SK-N-SH treated with all-trans-retinoic acid at 6 μM for 48 hours (cell line): ENCODE measurements at regions not wholly inside any gene's neighbourhood (a gene's known extent, or its start where the extent isn't known, plus 50 kb on each side); places are given as distances from the start of the nearest gene placed in this dataset.

ENCODE experiments used
- ATAC-seq: fragments of 200-7000 bp; cut with Tn5 transposase; 3 replicates; pipeline ENCODE4 v1.9.1; 2020; ENCODE audit warnings: mild to moderate bottlenecking, moderate library complexity
- ARNTL ChIP-seq: fragments of 450-650 bp; formaldehyde crosslinking; IDR thresholded peaks from 2 replicates; pipeline ENCODE4 v1.5.0; 2020; ENCODE audit warnings: low read depth, mild to moderate bottlenecking, moderate library complexity, borderline replicate concordance
- CSDC2 ChIP-seq: fragments of 250-450 bp; sonication (Bioruptor Pico); IDR thresholded peaks from 2 replicates; pipeline ENCODE4 v1.5.0; 2020; ENCODE audit warnings: mild to moderate bottlenecking, moderate library complexity
- ESRRG ChIP-seq: fragments of 250-450 bp; sonication (Bioruptor Pico); IDR thresholded peaks from 2 replicates; pipeline ENCODE4 v1.6.1; 2021; ENCODE audit warnings: mild to moderate bottlenecking
- GLIS3 ChIP-seq: fragments of 250-450 bp; sonication (Bioruptor Pico); IDR thresholded peaks from 2 replicates; pipeline ENCODE4 v1.5.0; 2020; ENCODE audit warnings: mild to moderate bottlenecking, moderate library complexity
- ISL1 ChIP-seq: fragments of 250-450 bp; sonication (Bioruptor Pico); IDR thresholded peaks from 2 replicates; pipeline ENCODE4 v2.1.2; 2022; ENCODE audit warnings: mild to moderate bottlenecking, moderate library complexity
- OSR1 ChIP-seq: fragments of 250-450 bp; sonication (Bioruptor Pico); IDR thresholded peaks from 2 replicates; pipeline ENCODE4 v1.8.0; 2022; ENCODE audit warnings: moderate library complexity, mild to moderate bottlenecking, inconsistent platforms
- PPARA ChIP-seq: fragments of 250-450 bp; sonication (Bioruptor Pico); IDR thresholded peaks from 2 replicates; pipeline ENCODE4 v1.5.0; 2020; ENCODE audit warnings: mild to moderate bottlenecking, borderline replicate concordance
- RARB ChIP-seq: fragments of 250-450 bp; sonication (Bioruptor Pico); IDR thresholded peaks from 2 replicates; pipeline ENCODE4 v1.8.0; 2021; ENCODE audit warnings: mild to moderate bottlenecking, moderate library complexity
- TCF4 ChIP-seq: fragments of 250-450 bp; sonication (Bioruptor Pico); IDR thresholded peaks from 2 replicates; pipeline ENCODE4 v1.8.0; 2021; ENCODE audit warnings: mild to moderate bottlenecking, moderate library complexity, borderline replicate concordance
- TOX ChIP-seq: fragments of 250-450 bp; sonication (Bioruptor Pico); IDR thresholded peaks from 2 replicates; pipeline ENCODE4 v1.8.0; 2021; ENCODE audit warnings: mild to moderate bottlenecking, moderate library complexity, borderline replicate concordance
- ZC3H10 ChIP-seq: fragments of 250-450 bp; sonication (Bioruptor Pico); IDR thresholded peaks from 2 replicates; pipeline ENCODE4 v1.5.1; 2021; ENCODE audit warnings: mild to moderate bottlenecking, moderate library complexity
- ZFP3 ChIP-seq: fragments of 250-450 bp; sonication (Bioruptor Pico); IDR thresholded peaks from 2 replicates; pipeline ENCODE4 v1.5.0; 2020; ENCODE audit warnings: mild to moderate bottlenecking, moderate library complexity
- ZFP30 ChIP-seq: fragments of 450-650 bp; formaldehyde crosslinking; IDR thresholded peaks from 2 replicates; pipeline ENCODE4 v1.5.0; 2022; ENCODE audit warnings: mild to moderate bottlenecking, moderate library complexity
- ZNF565 ChIP-seq: fragments of 450-650 bp; formaldehyde crosslinking; conservative IDR thresholded peaks from 2 replicates; pipeline ENCODE4 v1.5.0; 2020; ENCODE audit warnings: low read depth, mild to moderate bottlenecking, moderate library complexity
- ZNF70 ChIP-seq: fragments of 450-650 bp; formaldehyde crosslinking; IDR thresholded peaks from 2 replicates; pipeline ENCODE4 v1.5.0; 2020; ENCODE audit warnings: mild to moderate bottlenecking, moderate library complexity
- ZNF8 ChIP-seq: fragments of 450-650 bp; formaldehyde crosslinking; IDR thresholded peaks from 2 replicates; pipeline ENCODE4 v1.5.0; 2020; ENCODE audit warnings: mild to moderate bottlenecking, moderate library complexity
- TF ChIP-seq, protein P1 (sequence below): fragments of 250-450 bp; sonication (Bioruptor Pico); IDR thresholded peaks from 2 replicates; pipeline ENCODE4 v1.8.0; 2020; ENCODE audit warnings: mild to moderate bottlenecking, moderate library complexity, borderline replicate concordance
- TF ChIP-seq, protein P2 (sequence below): fragments of 250-450 bp; sonication (Bioruptor Pico); IDR thresholded peaks from 2 replicates; pipeline ENCODE4 v1.5.1; 2021; ENCODE audit warnings: mild to moderate bottlenecking, moderate library complexity
- TF ChIP-seq, protein P3 (sequence below): fragments of 250-450 bp; sonication (Bioruptor Pico); IDR thresholded peaks from 2 replicates; pipeline ENCODE4 v1.5.0; 2020; ENCODE audit warnings: mild to moderate bottlenecking, moderate library complexity

DNA sequence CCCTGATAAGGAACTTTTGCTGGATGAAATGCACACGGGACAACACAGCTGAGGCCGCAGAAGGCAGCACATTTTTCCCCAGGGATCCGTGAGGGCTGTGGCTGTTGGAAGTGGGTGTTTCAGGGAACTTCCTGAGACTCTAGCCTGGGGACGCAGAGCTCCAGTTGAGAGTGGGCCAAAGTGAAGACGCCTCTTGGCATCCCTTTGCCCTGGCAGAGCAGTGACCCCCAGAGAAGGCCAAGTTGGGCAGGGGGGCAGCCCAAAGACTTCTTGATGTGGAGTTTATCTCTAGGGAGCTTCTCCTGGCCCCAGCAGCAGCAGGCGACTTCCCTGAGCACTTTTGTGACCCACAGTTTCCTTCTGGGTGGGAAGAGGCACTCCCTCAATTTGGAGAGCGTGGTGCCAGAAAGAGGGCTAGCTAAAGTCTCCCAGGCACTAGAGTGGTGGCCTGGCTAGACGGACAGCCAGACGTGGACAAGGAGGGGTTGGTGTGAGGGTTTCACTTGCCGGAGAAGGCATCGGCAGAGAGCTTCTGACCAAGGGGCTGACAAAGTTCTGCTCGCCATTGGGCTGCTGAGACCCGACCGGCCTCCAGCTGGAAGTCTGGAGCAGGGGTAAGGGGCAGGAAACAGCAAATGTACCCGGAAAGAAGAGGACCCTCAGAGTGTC, 108.8 kb downstream of the ACKR3 start:
- TF ChIP-seq, protein P1, sequence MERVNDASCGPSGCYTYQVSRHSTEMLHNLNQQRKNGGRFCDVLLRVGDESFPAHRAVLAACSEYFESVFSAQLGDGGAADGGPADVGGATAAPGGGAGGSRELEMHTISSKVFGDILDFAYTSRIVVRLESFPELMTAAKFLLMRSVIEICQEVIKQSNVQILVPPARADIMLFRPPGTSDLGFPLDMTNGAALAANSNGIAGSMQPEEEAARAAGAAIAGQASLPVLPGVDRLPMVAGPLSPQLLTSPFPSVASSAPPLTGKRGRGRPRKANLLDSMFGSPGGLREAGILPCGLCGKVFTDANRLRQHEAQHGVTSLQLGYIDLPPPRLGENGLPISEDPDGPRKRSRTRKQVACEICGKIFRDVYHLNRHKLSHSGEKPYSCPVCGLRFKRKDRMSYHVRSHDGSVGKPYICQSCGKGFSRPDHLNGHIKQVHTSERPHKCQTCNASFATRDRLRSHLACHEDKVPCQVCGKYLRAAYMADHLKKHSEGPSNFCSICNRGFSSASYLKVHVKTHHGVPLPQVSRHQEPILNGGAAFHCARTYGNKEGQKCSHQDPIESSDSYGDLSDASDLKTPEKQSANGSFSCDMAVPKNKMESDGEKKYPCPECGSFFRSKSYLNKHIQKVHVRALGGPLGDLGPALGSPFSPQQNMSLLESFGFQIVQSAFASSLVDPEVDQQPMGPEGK (CRISPR knock-in tag): no peak
- no peak for TF ChIP-seq ZC3H10 (CRISPR knock-in tag)
- TF ChIP-seq ZNF565: no peak
- no peak for TF ChIP-seq RARB (CRISPR knock-in tag)
- no peak for TF ChIP-seq ZFP30 (CRISPR knock-in tag)
- TF ChIP-seq OSR1 (CRISPR knock-in tag): no peak
- TF ChIP-seq ESRRG (CRISPR knock-in tag): no peak
- no peak for TF ChIP-seq ISL1 (CRISPR knock-in tag)
- TF ChIP-seq ZNF8 (CRISPR knock-in tag): no peak
- no peak for ATAC-seq

DNA sequence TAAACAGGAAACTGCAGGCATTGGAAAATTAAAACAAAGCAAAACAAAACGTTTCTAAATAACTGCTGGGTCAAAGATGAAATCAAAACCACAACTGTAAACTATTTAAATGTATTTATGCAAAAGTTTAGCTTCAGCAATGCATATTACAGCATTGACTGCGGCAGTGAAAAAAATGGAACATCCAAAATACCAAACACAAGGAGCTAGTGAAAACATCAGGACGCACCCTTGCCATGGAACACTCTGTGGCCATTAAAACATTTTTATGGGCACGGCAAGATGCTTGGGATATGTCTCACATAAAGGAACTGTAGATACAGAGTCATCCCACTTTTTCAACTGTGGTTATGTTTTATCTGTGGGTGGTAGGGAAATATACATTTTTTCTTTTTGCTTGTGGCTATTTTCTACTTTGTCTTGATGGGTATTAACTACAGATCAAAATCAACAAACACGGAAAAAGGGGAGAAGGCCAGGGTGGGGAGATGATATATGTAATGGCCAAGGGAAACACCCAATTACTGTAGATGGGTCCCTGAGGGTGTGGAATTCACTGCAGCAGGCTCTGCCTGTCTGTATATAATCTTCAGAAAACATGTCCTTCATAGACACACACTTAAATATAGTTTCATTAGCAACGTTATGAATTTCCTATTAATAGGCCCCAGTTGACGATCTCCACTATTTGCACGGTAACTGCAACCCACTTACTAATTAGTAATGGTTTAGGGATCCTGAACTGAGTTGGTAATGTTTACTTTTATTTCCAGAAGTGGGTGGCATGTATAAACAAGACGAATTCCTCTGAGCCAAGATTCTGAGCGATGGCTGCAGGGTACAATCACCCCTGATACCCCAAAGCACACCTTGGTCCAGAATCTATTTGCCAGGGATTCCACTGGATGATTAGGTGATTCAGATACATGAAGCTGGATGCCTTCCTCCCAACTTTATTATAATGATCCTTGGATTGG, 110.5 kb downstream of the ACKR3 start:
- ATAC-seq: no peak
- TF ChIP-seq TCF4 (CRISPR knock-in tag) (no peak), ARNTL (CRISPR knock-in tag) (no peak), ZC3H10 (CRISPR knock-in tag) (no peak), CSDC2 (CRISPR knock-in tag) (no peak), ZNF8 (CRISPR knock-in tag) (no peak), PPARA (CRISPR knock-in tag) (no peak)

DNA sequence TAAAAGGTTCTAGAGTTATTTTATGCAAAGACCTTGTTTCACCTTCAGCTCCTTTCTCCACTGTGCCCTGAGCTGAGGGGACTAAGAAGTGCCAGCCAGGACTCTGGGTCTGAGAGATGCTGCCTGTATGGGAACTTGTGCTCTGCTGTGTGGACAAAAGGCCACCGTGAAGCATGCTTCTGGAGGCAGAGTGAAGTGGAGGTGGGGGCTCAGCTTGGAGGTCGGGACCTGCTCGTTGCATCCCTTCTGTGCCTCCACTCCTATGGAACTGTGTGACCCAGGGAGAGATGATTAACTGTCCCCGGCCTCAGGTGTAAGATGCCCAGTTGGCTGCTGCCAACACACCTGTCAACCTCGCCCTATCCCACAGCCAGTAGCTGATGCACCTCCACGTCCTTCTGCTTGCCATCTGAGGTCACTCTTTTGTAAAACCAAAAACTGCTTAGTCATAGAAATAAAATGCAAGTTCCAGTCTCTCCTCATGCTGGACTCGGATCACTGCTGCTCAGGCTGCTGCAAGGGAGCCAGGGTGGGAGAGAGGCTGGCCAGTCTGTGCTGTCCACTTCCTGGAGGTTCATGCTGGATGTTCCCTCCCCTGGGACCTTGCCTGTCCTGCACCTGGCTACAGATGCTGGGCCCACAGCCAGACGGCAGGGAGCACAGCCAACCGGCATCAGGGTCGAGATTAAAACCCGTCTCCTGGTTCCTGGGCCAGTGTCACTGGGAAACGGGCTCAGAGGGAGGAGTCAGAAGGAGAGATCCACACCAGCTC, 113.2 kb downstream of the ACKR3 start:
- TF ChIP-seq ZFP30 (CRISPR knock-in tag): no peak
- TF ChIP-seq, protein P2, sequence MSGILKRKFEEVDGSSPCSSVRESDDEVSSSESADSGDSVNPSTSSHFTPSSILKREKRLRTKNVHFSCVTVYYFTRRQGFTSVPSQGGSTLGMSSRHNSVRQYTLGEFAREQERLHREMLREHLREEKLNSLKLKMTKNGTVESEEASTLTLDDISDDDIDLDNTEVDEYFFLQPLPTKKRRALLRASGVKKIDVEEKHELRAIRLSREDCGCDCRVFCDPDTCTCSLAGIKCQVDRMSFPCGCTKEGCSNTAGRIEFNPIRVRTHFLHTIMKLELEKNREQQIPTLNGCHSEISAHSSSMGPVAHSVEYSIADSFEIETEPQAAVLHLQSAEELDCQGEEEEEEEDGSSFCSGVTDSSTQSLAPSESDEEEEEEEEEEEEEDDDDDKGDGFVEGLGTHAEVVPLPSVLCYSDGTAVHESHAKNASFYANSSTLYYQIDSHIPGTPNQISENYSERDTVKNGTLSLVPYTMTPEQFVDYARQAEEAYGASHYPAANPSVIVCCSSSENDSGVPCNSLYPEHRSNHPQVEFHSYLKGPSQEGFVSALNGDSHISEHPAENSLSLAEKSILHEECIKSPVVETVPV: no peak
- TF ChIP-seq GLIS3 (CRISPR knock-in tag): no peak
- TF ChIP-seq TOX (CRISPR knock-in tag): no peak
- TF ChIP-seq OSR1 (CRISPR knock-in tag): no peak
- TF ChIP-seq ZFP3 (CRISPR knock-in tag): no peak
- TF ChIP-seq, protein P1 (CRISPR knock-in tag): no peak
- TF ChIP-seq ESRRG (CRISPR knock-in tag): no peak
- TF ChIP-seq PPARA (CRISPR knock-in tag): no peak
- TF ChIP-seq ZC3H10 (CRISPR knock-in tag): no peak
- no peak for TF ChIP-seq CSDC2 (CRISPR knock-in tag)
- TF ChIP-seq ZNF565: no peak
- TF ChIP-seq RARB (CRISPR knock-in tag): no peak
- no peak for TF ChIP-seq ISL1 (CRISPR knock-in tag)
- no peak for TF ChIP-seq TCF4 (CRISPR knock-in tag)
- ATAC-seq: no peak

DNA sequence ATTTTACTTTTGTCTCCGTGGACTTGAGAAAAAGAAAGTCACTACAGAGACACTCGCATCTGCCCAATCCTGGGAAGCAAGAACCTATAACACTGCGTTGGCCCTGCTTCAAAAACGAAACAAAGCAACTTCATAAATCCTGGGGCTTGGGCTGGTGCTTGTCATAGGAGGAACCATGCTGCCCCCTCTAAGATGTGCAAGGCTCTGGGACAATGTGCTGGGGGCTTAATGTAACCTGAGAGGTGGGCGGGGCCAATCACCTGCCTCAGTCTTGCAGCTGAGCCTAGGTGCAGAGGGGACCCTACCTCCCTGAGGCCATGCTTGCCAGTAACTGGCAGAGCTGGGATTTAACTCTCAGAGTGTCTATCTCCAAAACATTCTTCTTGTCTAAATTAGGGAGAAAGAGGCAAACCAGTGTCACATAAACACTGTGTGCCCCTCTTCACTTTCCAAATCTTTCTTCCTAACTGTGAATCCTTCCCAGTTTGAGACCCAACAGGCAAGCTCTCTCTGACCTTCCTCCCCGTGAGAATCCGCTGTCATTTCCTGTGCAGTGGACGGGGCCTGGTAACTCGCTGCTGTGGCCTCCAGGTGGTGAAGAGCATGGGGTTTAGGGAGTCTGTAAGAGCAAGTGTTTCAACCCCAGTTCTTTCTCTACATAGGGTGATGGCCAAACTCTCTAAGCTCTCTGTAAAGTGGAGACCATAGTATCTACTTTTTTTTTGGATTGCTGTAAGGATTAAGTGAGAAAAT, 115.1 kb downstream of the ACKR3 start:
- no peak for TF ChIP-seq TOX (CRISPR knock-in tag)
- TF ChIP-seq ISL1 (CRISPR knock-in tag): no peak
- no peak for TF ChIP-seq ZNF565
- TF ChIP-seq ZNF8 (CRISPR knock-in tag): no peak
- no peak for TF ChIP-seq ARNTL (CRISPR knock-in tag)
- TF ChIP-seq GLIS3 (CRISPR knock-in tag): no peak
- TF ChIP-seq ESRRG (CRISPR knock-in tag): no peak
- TF ChIP-seq CSDC2 (CRISPR knock-in tag): no peak
- TF ChIP-seq, protein P3, sequence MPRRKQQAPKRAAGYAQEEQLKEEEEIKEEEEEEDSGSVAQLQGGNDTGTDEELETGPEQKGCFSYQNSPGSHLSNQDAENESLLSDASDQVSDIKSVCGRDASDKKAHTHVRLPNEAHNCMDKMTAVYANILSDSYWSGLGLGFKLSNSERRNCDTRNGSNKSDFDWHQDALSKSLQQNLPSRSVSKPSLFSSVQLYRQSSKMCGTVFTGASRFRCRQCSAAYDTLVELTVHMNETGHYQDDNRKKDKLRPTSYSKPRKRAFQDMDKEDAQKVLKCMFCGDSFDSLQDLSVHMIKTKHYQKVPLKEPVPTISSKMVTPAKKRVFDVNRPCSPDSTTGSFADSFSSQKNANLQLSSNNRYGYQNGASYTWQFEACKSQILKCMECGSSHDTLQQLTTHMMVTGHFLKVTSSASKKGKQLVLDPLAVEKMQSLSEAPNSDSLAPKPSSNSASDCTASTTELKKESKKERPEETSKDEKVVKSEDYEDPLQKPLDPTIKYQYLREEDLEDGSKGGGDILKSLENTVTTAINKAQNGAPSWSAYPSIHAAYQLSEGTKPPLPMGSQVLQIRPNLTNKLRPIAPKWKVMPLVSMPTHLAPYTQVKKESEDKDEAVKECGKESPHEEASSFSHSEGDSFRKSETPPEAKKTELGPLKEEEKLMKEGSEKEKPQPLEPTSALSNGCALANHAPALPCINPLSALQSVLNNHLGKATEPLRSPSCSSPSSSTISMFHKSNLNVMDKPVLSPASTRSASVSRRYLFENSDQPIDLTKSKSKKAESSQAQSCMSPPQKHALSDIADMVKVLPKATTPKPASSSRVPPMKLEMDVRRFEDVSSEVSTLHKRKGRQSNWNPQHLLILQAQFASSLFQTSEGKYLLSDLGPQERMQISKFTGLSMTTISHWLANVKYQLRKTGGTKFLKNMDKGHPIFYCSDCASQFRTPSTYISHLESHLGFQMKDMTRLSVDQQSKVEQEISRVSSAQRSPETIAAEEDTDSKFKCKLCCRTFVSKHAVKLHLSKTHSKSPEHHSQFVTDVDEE (CRISPR knock-in tag): no peak
- TF ChIP-seq ZC3H10 (CRISPR knock-in tag): no peak
- TF ChIP-seq TCF4 (CRISPR knock-in tag): no peak
- TF ChIP-seq ZNF70 (CRISPR knock-in tag): no peak
- no peak for TF ChIP-seq ZFP30 (CRISPR knock-in tag)
- TF ChIP-seq OSR1 (CRISPR knock-in tag): no peak
- ATAC-seq: no peak
